Effector memory CD8-positive, alpha-beta T cell (primary cell): ENCODE measurements at regions not wholly inside any gene's neighbourhood (a gene's known extent, or its start where the extent isn't known, plus 50 kb on each side); places are given as distances from the start of the nearest gene placed in this dataset.

Experiments
- ATAC-seq: fragments of 150-1000 bp; cut with Tn5 transposase; replicated peaks from 2 replicates; pipeline ENCODE4 v1.10.0; 2021; ENCODE audit warnings: mild to moderate bottlenecking, moderate library complexity
- DNase-seq, 3 experiments: peaks; one replicate each; pipeline ENCODE4 v3.0.0; 2021
- H3K27ac Mint-ChIP-seq, 2 donors: one replicate each; pipeline ENCODE4 v1.8.0; 2022; ENCODE audit warnings: mild to moderate bottlenecking in 2 of 2, mixed read lengths in 2 of 2, moderate library complexity in 2 of 2
- H3K27me3 Mint-ChIP-seq, 2 donors: one replicate each; pipeline ENCODE4 v1.8.0; 2022; ENCODE audit warnings: mixed read lengths in 2 of 2
- H3K36me3 Mint-ChIP-seq: one replicate; pipeline ENCODE4 v1.8.0; 2022; ENCODE audit warnings: mild to moderate bottlenecking, moderate library complexity, mixed read lengths; ENCODE audit not compliant: insufficient read depth
- H3K4me1 Mint-ChIP-seq, 2 donors: one replicate each; pipeline ENCODE4 v1.8.0; 2022; ENCODE audit warnings: low read depth in 2 of 2, mixed read lengths in 2 of 2
- H3K4me3 Mint-ChIP-seq, 2 donors: one replicate each; pipeline ENCODE4 v1.8.0; 2022; ENCODE audit warnings: mild to moderate bottlenecking in 2 of 2, mixed read lengths in 2 of 2, moderate library complexity in 2 of 2
- H3K9me3 Mint-ChIP-seq, 2 donors: one replicate each; pipeline ENCODE4 v1.8.0; 2022; ENCODE audit warnings: mixed read lengths in 2 of 2

DNA sequence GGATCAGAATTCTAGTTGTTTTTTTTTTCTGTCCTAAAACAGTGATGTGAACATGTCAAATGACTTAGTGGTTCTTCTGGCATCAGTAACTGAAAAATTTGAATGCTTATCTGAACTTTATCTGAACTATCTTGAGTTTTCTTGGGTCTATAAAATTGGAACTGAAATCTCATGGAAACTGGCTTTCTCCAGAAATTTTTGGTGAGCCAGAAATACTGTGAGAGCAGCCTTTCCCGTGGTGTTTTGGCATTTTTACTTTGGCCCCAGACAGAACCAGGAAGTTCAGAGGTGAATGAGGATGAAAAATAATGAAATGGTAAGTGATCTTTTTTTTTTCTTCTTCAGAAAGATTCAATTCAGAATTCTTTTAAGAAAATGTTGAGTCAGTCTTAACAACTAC is 89.5 kb upstream of the CCDC91 start:
- ATAC-seq, result no peak
- no peak overlapping the region for H3K4me3 Mint-ChIP-seq
- peaks cover 19 to 22% of the 10 kb centered on the region in 2 donors for H3K27me3 Mint-ChIP-seq

DNA sequence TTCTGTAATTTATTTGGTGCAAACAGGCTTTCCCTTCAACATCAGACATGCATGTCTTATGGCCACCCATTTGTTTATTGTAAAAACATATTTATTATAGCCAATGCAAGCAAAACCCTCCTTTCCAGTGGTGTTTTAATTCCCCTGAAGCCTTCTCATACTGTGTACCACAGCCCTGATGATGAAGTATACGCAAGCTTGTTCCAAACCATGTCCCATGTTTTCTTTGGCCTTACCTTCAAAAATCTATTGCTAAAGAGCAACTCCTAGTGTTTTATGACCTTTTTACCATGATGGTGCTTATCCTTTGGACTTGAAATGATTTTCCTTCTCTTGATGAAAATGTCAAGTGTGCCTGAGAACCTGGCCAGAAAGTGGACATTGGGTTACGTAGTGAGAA is 85.9 kb upstream of the CCDC91 start:
- Mint-ChIP-seq H3K4me1 (peaks cover 3 to 11% of the 10 kb centered on the region in 2 donors), H3K27ac (no peak overlapping the region), H3K9me3 (no peaks in the 10 kb centered on the region), H3K27me3 (peaks cover 5 to 12% of the 10 kb centered on the region in 2 donors), H3K4me3 (no peak overlapping the region), H3K36me3 (no peaks in the 10 kb centered on the region)
- no peak for ATAC-seq
- no peak for DNase-seq

More for the DNA sequence above, 89.5 kb upstream of the CCDC91 start:
- DNase-seq, result no peak
- H3K36me3 Mint-ChIP-seq, result no peaks in the 10 kb centered on the region
- no peaks in the 10 kb centered on the region for H3K9me3 Mint-ChIP-seq
- H3K27ac Mint-ChIP-seq, result no peak overlapping the region
- H3K4me1 Mint-ChIP-seq, result no peaks in the 10 kb centered on the region

DNA sequence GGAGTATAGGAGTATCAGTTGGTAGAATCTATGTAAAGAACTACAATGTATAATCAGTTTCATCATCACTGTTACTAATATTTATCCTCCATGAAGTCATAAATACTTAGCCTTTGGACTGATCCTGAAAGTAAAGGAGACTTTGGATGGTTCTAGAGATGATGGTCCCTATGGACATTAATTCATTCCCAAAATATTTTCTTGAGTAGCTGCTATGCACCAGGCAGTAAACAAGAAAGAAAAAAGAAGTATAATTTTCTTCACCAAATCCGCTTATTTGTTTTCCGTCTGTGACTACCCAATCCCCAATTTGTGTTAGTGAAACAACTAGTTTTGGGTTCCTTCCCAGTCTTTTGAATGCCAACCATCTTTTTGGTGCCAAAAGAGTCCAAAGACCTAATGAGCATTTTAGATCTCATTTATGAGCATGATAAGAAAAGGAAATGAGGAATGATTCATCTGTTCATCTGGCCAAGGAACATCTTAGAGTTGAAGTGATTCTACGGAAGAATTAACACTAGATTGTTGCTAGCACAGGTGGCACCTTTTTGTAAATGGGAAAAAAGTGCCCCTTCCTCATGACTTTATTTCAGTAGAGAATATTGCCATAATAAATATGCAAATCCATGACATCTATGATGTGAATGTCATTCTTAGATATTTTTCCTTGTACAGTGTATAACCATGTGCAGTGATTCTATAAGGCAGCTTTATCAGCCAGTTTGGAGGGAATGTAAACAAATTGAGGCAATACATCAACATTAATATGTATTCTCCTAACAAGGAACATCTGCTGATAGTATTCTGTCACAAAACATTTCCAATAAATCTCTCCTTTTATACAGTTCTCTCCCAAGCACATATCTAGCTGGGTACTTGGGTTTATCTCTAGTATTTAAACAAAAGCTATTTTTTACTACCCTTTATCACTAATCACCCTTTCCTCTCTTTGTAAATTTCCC is 85.1 kb upstream of the CCDC91 start:
- ATAC-seq, result no peak
- peaks cover 0 to 8% of the 10 kb centered on the region in 2 donors for H3K27me3 Mint-ChIP-seq
- no peaks in the 10 kb centered on the region for H3K9me3 Mint-ChIP-seq
- no peak for DNase-seq
- no peak overlapping the region for H3K27ac Mint-ChIP-seq
- peaks cover 3 to 12% of the 10 kb centered on the region in 2 donors for H3K4me1 Mint-ChIP-seq
- no peaks in the 10 kb centered on the region for H3K36me3 Mint-ChIP-seq
- no peak overlapping the region for H3K4me3 Mint-ChIP-seq

- ATAC-seq (no peak), DNase-seq (no peak)
- Mint-ChIP-seq H3K4me3 (no peak overlapping the region), H3K27ac (no peak overlapping the region), H3K9me3 (peaks cover 0 to 7% of the 10 kb centered on the region in 2 donors), H3K27me3 (peaks cover 0 to 8% of the 10 kb centered on the region in 2 donors), H3K36me3 (no peaks in the 10 kb centered on the region), H3K4me1 (peaks cover 3 to 15% of the 10 kb centered on the region in 2 donors)
These were observed 82.6 kb upstream of the CCDC91 start for GRCh38 chr12:28107679-28108078.

DNA sequence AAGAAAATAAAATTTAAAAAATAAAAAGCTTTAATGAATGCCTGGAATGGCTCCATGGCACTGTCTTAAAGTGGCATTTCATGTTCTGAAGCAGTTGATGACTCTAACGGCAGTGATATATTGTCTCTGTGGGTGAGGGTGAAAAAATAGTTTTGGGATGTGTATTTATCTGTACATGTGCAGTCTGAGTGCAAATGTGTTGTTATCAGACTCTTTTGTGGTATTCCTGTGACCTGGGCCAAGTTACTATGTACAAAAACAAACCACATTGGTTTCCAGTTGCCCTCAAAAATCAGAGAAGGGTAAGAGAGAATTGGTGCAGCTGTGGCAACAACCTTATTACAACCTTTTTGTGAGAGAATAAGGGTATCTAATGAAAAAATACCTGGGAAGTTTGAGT is 81.7 kb upstream of the CCDC91 start:
- ATAC-seq (peak; percentile 94), DNase-seq (peak in 1 of 3 experiments; percentile 2)
- peaks cover 3 to 15% of the 10 kb centered on the region in 2 donors for H3K4me1 Mint-ChIP-seq
- H3K36me3 Mint-ChIP-seq, result no peaks in the 10 kb centered on the region
- peaks cover 0 to 8% of the 10 kb centered on the region in 2 donors for H3K27me3 Mint-ChIP-seq
- no peak overlapping the region for H3K4me3 Mint-ChIP-seq
- peak overlapping the region in 1 of 2 donors; percentile 10 for H3K27ac Mint-ChIP-seq
- H3K9me3 Mint-ChIP-seq, result peaks cover 0 to 7% of the 10 kb centered on the region in 2 donors

- Mint-ChIP-seq H3K36me3 (no peaks in the 10 kb centered on the region), H3K4me1 (peaks cover 3 to 15% of the 10 kb centered on the region in 2 donors)
These were observed 79.9 kb upstream of the CCDC91 start for GRCh38 chr12:28110329-28110728.

GRCh38 chr12:28114488-28114887 is 75.8 kb upstream of the CCDC91 start:
- DNase-seq, result no peak
- no peak for ATAC-seq
- Mint-ChIP-seq H3K4me1 (peaks cover 0 to 4% of the 10 kb centered on the region in 2 donors), H3K4me3 (no peak overlapping the region), H3K27me3 (no peaks in the 10 kb centered on the region), H3K27ac (no peak overlapping the region), H3K36me3 (no peaks in the 10 kb centered on the region), H3K9me3 (peaks cover 0 to 7% of the 10 kb centered on the region in 2 donors)

More at GRCh38 chr12:28110329-28110728, 79.9 kb upstream of the CCDC91 start:
- ATAC-seq (no peak), DNase-seq (no peak)
- Mint-ChIP-seq H3K27me3 (peaks cover 0 to 5% of the 10 kb centered on the region in 2 donors), H3K27ac (peak overlapping the region in 1 of 2 donors; percentile 6), H3K4me3 (no peak overlapping the region), H3K9me3 (peaks cover 0 to 7% of the 10 kb centered on the region in 2 donors)

- no peaks in the 10 kb centered on the region for H3K9me3 Mint-ChIP-seq
- no peaks in the 10 kb centered on the region for H3K27me3 Mint-ChIP-seq
- ATAC-seq, result no peak
- no peak for DNase-seq
- no peak overlapping the region for H3K27ac Mint-ChIP-seq
- no peaks in the 10 kb centered on the region for H3K4me1 Mint-ChIP-seq
- H3K4me3 Mint-ChIP-seq, result no peak overlapping the region
- H3K36me3 Mint-ChIP-seq, result no peaks in the 10 kb centered on the region
These were observed 68.8 kb upstream of the CCDC91 start for GRCh38 chr12:28121433-28121832.

GRCh38 chr12:28121899-28122655 is 68.2 kb upstream of the CCDC91 start:
- H3K9me3 Mint-ChIP-seq, result no peaks in the 10 kb centered on the region
- DNase-seq (no peak), ATAC-seq (no peak)
- no peaks in the 10 kb centered on the region for H3K4me1 Mint-ChIP-seq
- no peak overlapping the region for H3K27ac Mint-ChIP-seq
- no peak overlapping the region for H3K4me3 Mint-ChIP-seq
- H3K36me3 Mint-ChIP-seq, result no peaks in the 10 kb centered on the region
- no peaks in the 10 kb centered on the region for H3K27me3 Mint-ChIP-seq

- no peak for DNase-seq
- H3K27me3 Mint-ChIP-seq, result no peaks in the 10 kb centered on the region
These were observed 67.5 kb upstream of the CCDC91 start for GRCh38 chr12:28122756-28123155.

DNA sequence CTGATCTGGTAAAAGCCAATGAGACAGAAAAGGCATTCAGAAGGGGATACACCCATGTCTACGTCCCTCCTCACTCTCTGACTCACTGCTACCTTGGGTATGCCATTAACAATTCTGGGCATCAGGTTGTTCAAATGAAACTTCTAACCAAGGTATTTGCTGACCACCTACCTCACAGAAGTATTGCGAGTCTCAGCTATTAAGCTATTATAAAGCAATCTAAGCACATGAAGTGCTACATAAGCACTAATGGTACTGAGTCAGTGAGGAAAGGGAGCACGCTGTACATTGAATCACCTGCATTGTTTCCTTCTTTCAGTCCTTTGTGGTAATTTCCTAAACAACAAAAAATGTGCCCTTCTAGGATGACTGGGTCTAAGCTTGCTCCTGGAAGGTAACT is 62.8 kb upstream of the CCDC91 start:
- no peak for ATAC-seq

More at GRCh38 chr12:28122756-28123155, 67.5 kb upstream of the CCDC91 start:
- Mint-ChIP-seq H3K9me3 (no peaks in the 10 kb centered on the region), H3K27ac (no peak overlapping the region), H3K4me3 (no peak overlapping the region), H3K4me1 (no peaks in the 10 kb centered on the region), H3K36me3 (no peaks in the 10 kb centered on the region)
- no peak for ATAC-seq

DNA sequence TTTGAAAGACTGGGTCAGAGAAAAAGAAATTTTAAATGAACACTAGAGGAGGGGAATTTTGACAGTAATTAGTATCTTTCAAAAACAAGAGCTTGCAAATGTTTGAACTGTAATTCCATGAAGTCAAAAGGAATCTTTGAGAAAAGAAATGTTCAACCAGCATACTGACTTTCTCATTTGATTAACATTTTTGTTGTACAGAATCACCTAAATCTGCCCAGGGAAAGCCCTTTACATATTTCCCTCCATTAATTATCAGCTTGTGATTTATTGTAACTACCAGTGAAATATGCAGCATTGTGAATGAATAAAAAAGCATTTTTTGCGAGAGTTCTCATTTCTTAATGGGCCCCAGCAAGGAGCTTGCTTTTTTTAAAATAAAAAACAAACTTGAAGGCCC is 61.2 kb upstream of the CCDC91 start:
- Mint-ChIP-seq H3K27me3 (peaks cover 0 to 10% of the 10 kb centered on the region in 2 donors), H3K36me3 (no peaks in the 10 kb centered on the region), H3K4me1 (no peaks in the 10 kb centered on the region), H3K9me3 (no peaks in the 10 kb centered on the region), H3K27ac (no peak overlapping the region), H3K4me3 (no peak overlapping the region)
- no peak for DNase-seq
- ATAC-seq, result no peak

More for the DNA sequence above, 62.8 kb upstream of the CCDC91 start:
- peaks cover 0 to 10% of the 10 kb centered on the region in 2 donors for H3K27me3 Mint-ChIP-seq
- no peaks in the 10 kb centered on the region for H3K4me1 Mint-ChIP-seq
- no peak for DNase-seq
- no peak overlapping the region for H3K27ac Mint-ChIP-seq
- no peaks in the 10 kb centered on the region for H3K9me3 Mint-ChIP-seq
- H3K36me3 Mint-ChIP-seq, result no peaks in the 10 kb centered on the region
- H3K4me3 Mint-ChIP-seq, result no peak overlapping the region

DNA sequence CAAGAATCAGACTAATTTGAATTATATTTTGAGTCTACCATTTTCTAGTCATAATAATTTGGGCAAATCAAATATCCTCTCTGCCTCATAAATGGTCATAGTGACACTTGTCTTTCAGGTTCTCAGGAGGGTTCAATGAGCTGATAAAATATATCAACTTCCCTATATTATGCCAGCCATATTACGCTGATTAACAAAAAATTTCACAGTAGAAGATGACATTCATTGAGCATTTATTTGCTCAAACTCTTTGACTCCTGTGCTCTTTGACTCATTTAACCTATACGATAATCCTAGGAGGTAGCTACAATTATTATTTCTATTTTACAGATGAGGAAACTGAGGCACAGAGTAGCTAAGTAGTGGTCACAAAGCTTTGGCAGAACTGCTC is 60.0 kb upstream of the CCDC91 start:
- H3K27me3 Mint-ChIP-seq, result peaks cover 0 to 10% of the 10 kb centered on the region in 2 donors
- no peaks in the 10 kb centered on the region for H3K4me1 Mint-ChIP-seq
- ATAC-seq, result no peak
- H3K9me3 Mint-ChIP-seq, result no peaks in the 10 kb centered on the region
- no peaks in the 10 kb centered on the region for H3K36me3 Mint-ChIP-seq
- no peak for DNase-seq
- H3K27ac Mint-ChIP-seq, result no peak overlapping the region
- no peak overlapping the region for H3K4me3 Mint-ChIP-seq
